Stimulated activated naive CD4-positive, alpha-beta T cell (primary cell): ENCODE measurements at regions not wholly inside any gene's neighbourhood (a gene's known extent, or its start where the extent isn't known, plus 50 kb on each side); places are given as distances from the start of the nearest gene placed in this dataset.
"Not testable (repeated sequence)": the region's sequence is repeated elsewhere in the genome, so short reads cannot be mapped to it uniquely, and the experiment has no call there.

Source experiments
- DNase-seq, 6 experiments: peaks; one replicate each; lab custom pipeline; 2025; lab: John Stamatoyannopoulos, UW

DNA sequence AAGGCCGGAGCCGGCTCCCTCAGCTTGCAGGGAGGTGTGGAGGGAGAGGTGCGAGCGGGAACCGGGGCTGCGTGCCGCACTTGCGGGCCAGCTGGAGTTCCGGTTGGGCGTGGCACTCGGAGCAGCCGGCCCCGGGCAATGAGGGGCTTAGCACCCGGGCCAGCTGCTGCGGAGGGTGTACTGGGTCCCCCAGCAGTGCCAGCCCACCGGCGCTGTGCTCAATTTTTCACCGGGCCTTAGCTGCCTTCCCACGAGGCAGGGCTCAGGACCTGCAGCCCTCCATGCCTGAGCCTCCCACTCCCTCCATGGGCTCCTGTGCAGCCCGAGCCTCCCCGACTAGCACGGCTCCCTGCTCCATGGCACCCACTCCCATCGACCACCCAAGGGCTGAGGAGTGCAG is 62.2 kb upstream of the ANKRD55 start:
- DNase-seq, result not testable (repeated sequence)

DNA sequence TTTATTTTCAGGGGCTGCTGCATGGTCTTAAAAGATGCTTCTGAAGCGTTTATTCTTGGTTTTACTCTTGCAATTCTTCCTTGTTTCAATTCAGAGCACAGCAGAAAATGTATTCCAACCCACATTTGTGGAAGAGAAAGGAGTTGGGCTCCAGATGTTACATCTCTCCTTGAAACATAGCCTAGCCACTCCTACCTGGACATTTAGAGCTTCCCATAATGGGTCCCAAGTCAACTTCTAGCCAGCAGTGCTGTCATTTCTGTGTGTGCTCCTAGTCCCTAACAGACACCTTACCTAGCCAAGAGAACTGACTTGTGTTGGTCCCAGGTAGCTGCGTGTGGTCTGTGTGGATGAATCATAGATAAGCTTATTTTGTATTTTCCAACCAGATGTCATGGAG is 61.2 kb upstream of the ANKRD55 start:
- no peak for DNase-seq

DNA sequence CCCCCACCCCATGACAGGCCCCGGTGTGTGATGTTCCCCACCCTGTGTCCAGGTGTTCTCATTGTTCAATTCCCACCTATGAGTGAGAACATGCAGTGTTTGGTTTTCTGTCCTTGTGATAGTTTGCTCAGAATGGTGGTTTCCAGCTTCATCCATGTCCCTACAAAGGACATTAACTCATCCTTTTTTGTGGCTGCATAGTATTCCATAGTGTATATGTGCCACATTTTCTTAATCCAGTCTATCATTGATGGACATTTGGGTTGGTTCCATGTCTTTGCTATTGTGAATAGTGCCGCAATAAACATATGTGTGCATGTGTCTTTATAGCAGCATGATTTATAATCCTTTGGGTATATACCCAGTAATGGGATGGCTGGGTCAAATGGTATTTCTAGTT is 59.7 kb upstream of the ANKRD55 start:
- DNase-seq, result not testable (repeated sequence)

DNA sequence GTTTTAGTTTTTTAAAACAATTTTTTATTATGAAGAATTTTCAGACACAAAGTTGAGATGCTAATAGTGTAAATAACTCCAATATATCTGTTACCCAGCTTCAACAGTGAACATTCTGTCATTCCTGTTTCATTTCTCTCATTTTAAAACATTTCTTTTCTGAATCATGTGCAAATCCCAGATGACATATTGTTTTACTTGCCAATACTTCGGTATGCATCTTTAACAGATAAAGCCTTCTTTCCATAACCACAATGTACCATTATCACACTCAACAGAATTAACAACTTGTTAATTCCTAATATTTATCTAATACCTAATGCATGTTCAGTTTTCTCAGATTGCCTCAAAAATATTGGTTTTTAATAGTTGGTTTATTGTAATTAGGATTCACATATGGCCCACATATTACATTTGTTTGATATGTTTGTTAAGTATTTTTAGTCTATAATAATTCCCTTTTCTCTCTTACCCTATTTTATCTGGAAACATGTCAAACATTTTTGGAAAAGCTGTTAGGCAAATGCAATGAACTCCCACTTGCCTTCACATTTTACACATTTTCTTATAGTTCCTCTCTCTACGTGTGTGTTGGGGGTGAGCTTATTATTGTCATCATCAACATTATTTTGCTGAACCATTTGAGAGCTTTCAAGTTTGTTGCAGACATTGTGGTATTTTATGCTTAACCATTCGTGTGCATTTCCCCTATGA is 58.7 kb upstream of the ANKRD55 start:
- no peak for DNase-seq

DNA sequence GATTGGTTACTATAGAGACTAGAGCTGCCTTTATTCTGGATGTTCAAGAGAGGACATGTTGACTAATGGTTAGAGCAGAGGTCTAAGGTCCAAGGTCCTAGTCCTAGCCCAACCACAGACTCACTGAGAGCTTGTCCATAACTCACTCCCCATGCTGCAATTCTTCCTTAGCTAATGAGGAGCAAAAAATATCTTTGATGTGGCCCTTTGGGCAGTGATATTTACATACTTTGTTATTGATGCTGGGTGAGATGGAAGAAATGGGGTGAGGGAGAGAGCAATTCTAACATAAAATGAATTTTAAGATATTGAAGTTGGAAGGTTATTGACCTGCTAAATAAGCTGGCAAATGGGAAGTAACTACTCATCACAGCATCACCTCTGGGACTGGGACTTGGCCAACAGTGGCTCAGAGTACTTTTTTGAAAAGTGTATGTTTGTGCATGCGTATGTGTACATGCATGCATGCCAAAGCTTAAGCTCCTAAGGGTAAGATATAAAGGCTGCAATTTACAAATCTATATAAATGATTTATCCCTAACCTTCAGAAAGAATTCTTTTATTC is 58.0 kb upstream of the ANKRD55 start:
- no peak for DNase-seq

DNA sequence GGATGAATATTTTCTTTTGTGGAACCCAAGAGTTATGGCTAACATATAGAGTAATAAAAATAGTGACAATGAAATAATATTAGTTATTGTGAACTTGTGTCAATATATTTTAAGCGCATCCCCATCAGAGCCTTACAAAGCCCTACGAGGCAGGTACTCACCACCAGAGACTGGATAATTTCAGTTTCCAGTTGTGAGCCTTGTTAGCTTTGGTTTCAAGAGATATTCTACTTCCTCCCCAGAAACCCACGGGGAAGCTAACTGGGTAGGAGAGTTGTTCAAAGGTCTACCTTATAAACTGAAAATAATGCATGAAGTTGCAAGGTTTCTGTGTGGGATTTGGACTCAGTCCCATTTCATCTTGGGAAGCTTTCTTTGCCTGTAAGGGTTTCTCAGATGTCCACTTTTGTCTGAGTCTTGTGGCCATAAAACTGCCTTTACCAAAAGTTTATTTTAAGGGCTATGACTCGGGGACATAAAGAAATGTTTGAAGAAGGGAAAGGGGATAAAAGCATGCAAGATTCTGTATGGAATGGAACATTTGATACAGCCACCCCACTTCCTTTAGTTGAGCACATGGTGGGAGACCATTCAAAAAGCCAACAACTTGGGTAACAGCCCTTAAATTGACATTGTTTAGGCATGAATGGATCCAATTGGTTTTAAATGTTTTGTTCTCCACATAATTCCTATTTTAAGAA is 57.4 kb upstream of the ANKRD55 start:
- DNase-seq, result peak in 1 of 6 experiments; percentile 3

DNA sequence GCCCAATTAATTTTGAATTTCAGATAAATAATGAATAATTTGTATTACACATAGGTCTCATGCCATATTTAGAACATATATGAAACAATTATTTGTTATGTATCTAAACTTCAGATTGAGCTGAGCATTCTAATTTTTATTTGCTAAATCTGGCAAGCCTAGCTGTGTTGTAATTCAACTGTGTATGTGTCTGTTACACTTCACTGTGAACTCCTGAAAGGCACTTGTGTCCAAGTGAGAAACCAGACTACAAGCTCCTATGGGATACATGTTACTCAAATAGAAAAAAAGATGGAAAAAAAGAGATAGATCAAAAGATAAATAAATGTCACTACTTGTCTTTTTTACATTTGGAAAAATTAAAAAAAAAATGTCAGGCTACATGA is 56.5 kb upstream of the ANKRD55 start:
- no peak for DNase-seq

DNA sequence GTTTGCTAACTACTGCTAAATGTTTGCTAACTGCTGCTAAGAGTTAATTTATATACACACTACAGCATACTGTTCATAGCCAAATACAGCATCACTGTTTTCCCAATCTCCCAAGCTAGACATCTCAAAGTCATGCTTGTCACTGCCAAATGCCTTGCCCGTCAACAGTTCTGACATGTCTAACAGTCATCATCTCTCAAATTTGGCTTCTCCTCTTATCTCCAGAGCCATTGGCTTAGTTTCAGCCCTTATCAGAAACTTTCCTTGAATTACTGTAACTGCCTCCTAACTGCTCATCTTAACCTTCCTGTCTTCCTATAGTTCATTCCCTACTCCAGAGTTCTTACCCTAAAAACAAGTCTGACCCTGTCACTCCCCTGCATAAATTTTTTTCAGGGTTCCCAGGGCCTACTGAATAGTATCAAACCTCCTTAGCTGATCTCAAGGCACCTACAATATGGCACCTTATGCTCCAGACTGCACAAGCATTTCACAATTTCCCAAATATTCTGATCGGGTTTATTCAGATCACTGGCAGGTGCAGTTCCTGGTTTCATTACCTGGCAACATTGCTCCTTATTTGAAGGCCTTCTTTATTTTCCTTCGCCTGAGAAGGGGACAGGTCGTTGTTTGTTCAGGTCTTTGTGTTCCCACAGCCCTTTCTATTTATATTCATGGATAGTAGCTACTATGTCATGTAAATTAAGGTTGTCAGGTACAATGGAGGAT is 55.9 kb upstream of the ANKRD55 start:
- no peak for DNase-seq

DNA sequence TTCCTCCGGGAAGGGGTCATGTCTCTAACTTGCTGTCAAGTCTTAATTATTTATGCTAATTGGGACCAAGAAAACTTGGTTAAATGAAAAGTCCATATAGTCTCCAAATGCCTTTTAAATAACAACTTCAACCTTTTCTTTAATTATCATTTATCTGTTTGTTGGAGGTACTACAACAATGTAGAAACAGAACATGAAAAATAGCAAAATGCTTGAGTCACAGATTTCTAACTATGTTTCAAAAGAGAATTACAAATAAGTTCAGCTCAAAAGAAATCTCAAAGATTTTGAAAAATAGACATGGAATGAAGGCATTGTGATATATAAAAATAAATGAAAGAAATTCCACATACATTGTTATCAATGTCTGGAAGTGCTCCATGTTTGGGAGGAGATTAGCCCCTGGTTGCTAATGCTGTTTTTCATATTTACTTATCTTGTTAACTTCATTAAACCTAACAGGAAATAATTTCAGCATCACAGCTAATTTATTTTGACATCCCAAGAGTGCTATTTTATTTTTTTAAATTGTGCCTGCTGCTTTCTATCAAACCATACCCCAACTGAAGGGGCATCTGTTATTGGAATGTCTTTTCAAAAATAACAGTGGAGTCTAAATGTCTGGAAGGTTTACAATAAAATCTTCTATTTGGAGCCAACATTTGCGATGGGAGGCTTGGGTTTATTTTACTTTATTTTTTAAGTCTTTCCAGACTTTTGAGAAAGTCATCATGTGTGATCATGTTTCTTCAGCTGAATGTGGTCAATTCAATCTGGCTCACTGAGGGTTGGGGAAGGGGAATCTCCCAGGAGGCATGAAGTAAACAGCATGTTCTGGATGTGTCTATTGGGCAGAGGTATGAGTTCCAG is 53.1 kb upstream of the ANKRD55 start:
- DNase-seq, result no peak

DNA sequence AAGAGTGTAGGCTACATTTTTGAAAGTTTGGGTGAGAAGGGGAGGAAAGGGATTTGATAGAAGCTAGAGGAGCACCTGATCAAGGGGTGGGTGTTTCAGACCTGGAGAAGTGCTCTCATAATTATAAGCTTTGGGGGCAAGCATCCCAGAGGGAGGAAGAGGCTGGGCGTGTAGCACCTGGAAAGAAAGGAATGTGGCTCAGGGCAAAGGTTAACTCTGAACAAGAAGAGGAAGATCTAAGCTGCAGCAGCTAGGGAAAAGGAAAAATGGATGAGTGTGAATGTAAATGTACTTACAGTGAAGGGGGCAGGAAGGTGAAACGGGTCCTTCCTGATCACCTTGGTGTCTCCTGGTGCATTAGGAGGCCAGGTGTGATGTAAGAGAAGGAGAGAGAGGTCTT is 49.8 kb upstream of the ANKRD55 start:
- no peak for DNase-seq
